ENCODE measurements at regions not wholly inside any gene's neighbourhood (a gene's known extent, or its start where the extent isn't known, plus 50 kb on each side); places are given as distances from the start of the nearest gene placed in this dataset.
A peak's percentile ranks its signal among the peaks of the same experiment; 100 is the strongest.
"Not testable (repeated sequence)": the region's sequence is repeated elsewhere in the genome, so short reads cannot be mapped to it uniquely, and the experiment has no call there.

- peak overlapping the region in 1 of 3 donors; percentile 26 for H3K27ac ChIP-seq (ENCODE audit: low read depth in 1 of 3, low read length in 2 of 3)
- FAIRE-seq, result no peak
- WGBS, 3 donors, result 34 to 63% (median 55%) methylated on average over 1 of the region's 1 CpG
Measured at GRCh38 chr20:1845163-1845523, 50.1 kb upstream of the SIRPA start.

GRCh38 chr20:1844325-1845162, 50.7 kb upstream of the SIRPA start:
- H3K4me1 ChIP-seq (ENCODE audit: control insufficient read depth in 3 of 3, insufficient read depth in 2 of 3, low read depth in 1 of 3, low read length in 2 of 3), result peaks cover 0 to 16% (median 0%) of the 10 kb centered on the region in 3 donors
- no peak overlapping the region for H3K4me3 ChIP-seq (ENCODE audit: low read depth in 1 of 3, low read length in 3 of 3)
- peak in 1 of 2 donors; percentile 50 for DNase-seq
- peak overlapping the region in 2 of 3 donors; percentile 2 to 62 for H3K27ac ChIP-seq (ENCODE audit: low read depth in 1 of 3, low read length in 2 of 3)
- H3K27me3 ChIP-seq (ENCODE audit: control insufficient read depth in 3 of 3, insufficient read depth in 3 of 3, low read length in 3 of 3), result no peaks in the 10 kb centered on the region
- peaks cover 0 to 4% of the 10 kb centered on the region in 2 donors for H3K9me3 ChIP-seq (ENCODE audit: control insufficient read depth in 2 of 2, insufficient read depth in 1 of 2, low read depth in 1 of 2, low read length in 1 of 2)
- no peaks in the 10 kb centered on the region for H3K36me3 ChIP-seq (ENCODE audit: control insufficient read depth in 3 of 3, insufficient read depth in 2 of 3, low read depth in 1 of 3, low read length in 3 of 3)
- FAIRE-seq, result no peak
- WGBS, 3 donors, result 27 to 58% (median 39%) methylated on average over 10 of the region's 10 CpGs

More at GRCh38 chr20:1845163-1845523, 50.1 kb upstream of the SIRPA start:
- H3K9me3 ChIP-seq (ENCODE audit: control insufficient read depth in 2 of 2, insufficient read depth in 1 of 2, low read depth in 1 of 2, low read length in 1 of 2), result peaks cover 0 to 4% of the 10 kb centered on the region in 2 donors
- H3K36me3 ChIP-seq (ENCODE audit: control insufficient read depth in 3 of 3, insufficient read depth in 2 of 3, low read depth in 1 of 3, low read length in 3 of 3), result no peaks in the 10 kb centered on the region
- no peak for DNase-seq
- H3K27me3 ChIP-seq (ENCODE audit: control insufficient read depth in 3 of 3, insufficient read depth in 3 of 3, low read length in 3 of 3), result no peaks in the 10 kb centered on the region
- H3K4me1 ChIP-seq (ENCODE audit: control insufficient read depth in 3 of 3, insufficient read depth in 2 of 3, low read depth in 1 of 3, low read length in 2 of 3), result peaks cover 0 to 16% (median 0%) of the 10 kb centered on the region in 3 donors
- H3K4me3 ChIP-seq (ENCODE audit: low read depth in 1 of 3, low read length in 3 of 3), result no peak overlapping the region

- H3K9me3 ChIP-seq (ENCODE audit: control insufficient read depth in 2 of 2, insufficient read depth in 1 of 2, low read depth in 1 of 2, low read length in 1 of 2), result peaks cover 0 to 6% of the 10 kb centered on the region in 2 donors
- no peaks in the 10 kb centered on the region for H3K4me1 ChIP-seq (ENCODE audit: control insufficient read depth in 3 of 3, insufficient read depth in 2 of 3, low read depth in 1 of 3, low read length in 2 of 3)
- no peaks in the 10 kb centered on the region for H3K27me3 ChIP-seq (ENCODE audit: control insufficient read depth in 3 of 3, insufficient read depth in 3 of 3, low read length in 3 of 3)
- no peak overlapping the region for H3K4me3 ChIP-seq (ENCODE audit: low read depth in 1 of 3, low read length in 3 of 3)
- H3K27ac ChIP-seq (ENCODE audit: low read depth in 1 of 3, low read length in 2 of 3), result no peak overlapping the region
- FAIRE-seq (no peak), DNase-seq (no peak)
- WGBS, 3 donors, result 79 to 84% (median 79%) methylated on average over 7 of the region's 7 CpGs
- no peaks in the 10 kb centered on the region for H3K36me3 ChIP-seq (ENCODE audit: control insufficient read depth in 3 of 3, insufficient read depth in 2 of 3, low read depth in 1 of 3, low read length in 3 of 3)
Measured at GRCh38 chr20:1842281-1842680, 52.9 kb upstream of the SIRPA start.

GRCh38 chr20:1841554-1842140, 53.6 kb upstream of the SIRPA start:
- Histone ChIP-seq H3K4me3 (ENCODE audit: low read depth in 1 of 3, low read length in 3 of 3) (no peak overlapping the region), H3K9me3 (ENCODE audit: control insufficient read depth in 2 of 2, insufficient read depth in 1 of 2, low read depth in 1 of 2, low read length in 1 of 2) (peaks cover 0 to 6% of the 10 kb centered on the region in 2 donors), H3K36me3 (ENCODE audit: control insufficient read depth in 3 of 3, insufficient read depth in 2 of 3, low read depth in 1 of 3, low read length in 3 of 3) (no peaks in the 10 kb centered on the region), H3K27me3 (ENCODE audit: control insufficient read depth in 3 of 3, insufficient read depth in 3 of 3, low read length in 3 of 3) (no peaks in the 10 kb centered on the region), H3K27ac (ENCODE audit: low read depth in 1 of 3, low read length in 2 of 3) (no peak overlapping the region), H3K4me1 (ENCODE audit: control insufficient read depth in 3 of 3, insufficient read depth in 2 of 3, low read depth in 1 of 3, low read length in 2 of 3) (no peaks in the 10 kb centered on the region)
- no peak for DNase-seq
- WGBS, 3 donors, result 61 to 72% (median 69%) methylated on average over 6 of the region's 6 CpGs
- no peak for FAIRE-seq

GRCh38 chr20:1840817-1841553, 54.2 kb upstream of the SIRPA start:
- WGBS, 3 donors, result 79 to 80% (median 80%) methylated on average over 7 of the region's 7 CpGs
- Histone ChIP-seq H3K27me3 (ENCODE audit: control insufficient read depth in 3 of 3, insufficient read depth in 3 of 3, low read length in 3 of 3) (no peaks in the 10 kb centered on the region), H3K36me3 (ENCODE audit: control insufficient read depth in 3 of 3, insufficient read depth in 2 of 3, low read depth in 1 of 3, low read length in 3 of 3) (no peaks in the 10 kb centered on the region), H3K4me1 (ENCODE audit: control insufficient read depth in 3 of 3, insufficient read depth in 2 of 3, low read depth in 1 of 3, low read length in 2 of 3) (no peaks in the 10 kb centered on the region), H3K4me3 (ENCODE audit: low read depth in 1 of 3, low read length in 3 of 3) (no peak overlapping the region), H3K27ac (ENCODE audit: low read depth in 1 of 3, low read length in 2 of 3) (no peak overlapping the region), H3K9me3 (ENCODE audit: control insufficient read depth in 2 of 2, insufficient read depth in 1 of 2, low read depth in 1 of 2, low read length in 1 of 2) (peaks cover 0 to 2% of the 10 kb centered on the region in 2 donors)
- DNase-seq (no peak), FAIRE-seq (no peak)

GRCh38 chr20:1839376-1840317, 55.6 kb upstream of the SIRPA start:
- H3K4me3 ChIP-seq (ENCODE audit: low read depth in 1 of 3, low read length in 3 of 3); DNase-seq; FAIRE-seq; H3K9me3 ChIP-seq (ENCODE audit: control insufficient read depth in 2 of 2, insufficient read depth in 1 of 2, low read depth in 1 of 2, low read length in 1 of 2); H3K27me3 ChIP-seq (ENCODE audit: control insufficient read depth in 3 of 3, insufficient read depth in 3 of 3, low read length in 3 of 3); H3K4me1 ChIP-seq (ENCODE audit: control insufficient read depth in 3 of 3, insufficient read depth in 2 of 3, low read depth in 1 of 3, low read length in 2 of 3); H3K36me3 ChIP-seq (ENCODE audit: control insufficient read depth in 3 of 3, insufficient read depth in 2 of 3, low read depth in 1 of 3, low read length in 3 of 3): not testable (repeated sequence)
- 75 to 76% (median 76%) methylated on average over 17 to 19 of the region's 23 CpGs for WGBS, 3 donors
- peak overlapping the region in 1 of 3 donors; percentile 40 for H3K27ac ChIP-seq (ENCODE audit: low read depth in 1 of 3, low read length in 2 of 3)

- WGBS, 3 donors, result 23 to 56% (median 51%) methylated on average over 6 of the region's 6 CpGs
- H3K27ac ChIP-seq (ENCODE audit: low read depth in 1 of 3, low read length in 2 of 3), result no peak overlapping the region
- H3K36me3 ChIP-seq (ENCODE audit: control insufficient read depth in 3 of 3, insufficient read depth in 2 of 3, low read depth in 1 of 3, low read length in 3 of 3), result no peaks in the 10 kb centered on the region
- no peaks in the 10 kb centered on the region for H3K27me3 ChIP-seq (ENCODE audit: control insufficient read depth in 3 of 3, insufficient read depth in 3 of 3, low read length in 3 of 3)
- peaks cover 0 to 2% of the 10 kb centered on the region in 2 donors for H3K9me3 ChIP-seq (ENCODE audit: control insufficient read depth in 2 of 2, insufficient read depth in 1 of 2, low read depth in 1 of 2, low read length in 1 of 2)
- DNase-seq (peak in 1 of 2 donors; percentile 54), FAIRE-seq (no peak)
- H3K4me1 ChIP-seq (ENCODE audit: control insufficient read depth in 3 of 3, insufficient read depth in 2 of 3, low read depth in 1 of 3, low read length in 2 of 3), result peaks cover 0 to 8% (median 0%) of the 10 kb centered on the region in 3 donors
- no peak overlapping the region for H3K4me3 ChIP-seq (ENCODE audit: low read depth in 1 of 3, low read length in 3 of 3)
Measured at GRCh38 chr20:1838556-1839279, 56.5 kb upstream of the SIRPA start.

All from small intestine (tissue), 7 donors.